Gastrocnemius medialis (tissue), 4 donors: ENCODE measurements at regions not wholly inside any gene's neighbourhood (a gene's known extent, or its start where the extent isn't known, plus 50 kb on each side); places are given as distances from the start of the nearest gene placed in this dataset.

Experiments
- ATAC-seq, 2 donors: fragments of 150-250 bp; one replicate each; pipeline ENCODE4 v1.9.1; 2016
- DNase-seq, 2 donors: peaks; one replicate each; pipeline ENCODE4 v3.0.0-alpha.2; 2019
- H3K27ac ChIP-seq, 4 donors: fragments of 200-600 bp; sonication (generic); 1 replicate in 1 of 4; 2 replicates in 3 of 4; pipeline ENCODE4 v1.5.1; 2016 to 2018; ENCODE audit warnings: mild to moderate bottlenecking in 2 of 4, moderate library complexity in 1 of 4
- H3K27me3 ChIP-seq, 3 donors: fragments of 200-600 bp; sonication (generic) in 2 of 3; 1 replicate in 1 of 3; 2 replicates in 2 of 3; pipeline versions ENCODE4 v1.5.1 to v1.6.0; 2016 to 2019; ENCODE audit warnings: mild to moderate bottlenecking in 1 of 3, moderate library complexity in 1 of 3
- H3K36me3 ChIP-seq, 2 donors: fragments of 200-600 bp; sonication (generic) in 1 of 2; one replicate each; pipeline ENCODE4 v1.5.1; 2017 to 2018
- H3K4me1 ChIP-seq, 2 donors: fragments of 200-600 bp; sonication (generic) in 1 of 2; one replicate each; pipeline ENCODE4 v1.5.1; 2016 to 2017; ENCODE audit warnings: mild to moderate bottlenecking in 2 of 2
- H3K4me3 ChIP-seq, 4 donors: fragments of 200-600 bp; sonication (generic) in 3 of 4; 1 replicate in 1 of 4; 2 replicates in 3 of 4; pipeline ENCODE4 v1.5.1; 2016 to 2019; ENCODE audit warnings: mild to moderate bottlenecking in 2 of 4
- H3K9me3 ChIP-seq, 3 donors: fragments of 200-600 bp; sonication (generic) in 2 of 3; 1 replicate in 1 of 3; 2 replicates in 2 of 3; pipeline ENCODE4 v1.5.1; 2016 to 2019
- CTCF ChIP-seq, 5 experiments: fragments of 450-650 bp in 3 of 5; fragments of 200-600 bp in 2 of 5; sonication (generic) in 2 of 5; IDR thresholded peaks in 4 of 5; conservative IDR thresholded peaks in 1 of 5; 1 replicate in 4 of 5; 2 replicates in 1 of 5; pipeline ENCODE4 v1.5.1; 2016 to 2019; ENCODE audit warnings: antibody characterized with exemption in 5 of 5, mild to moderate bottlenecking in 3 of 5, moderate library complexity in 3 of 5
- POLR2A ChIP-seq, 2 donors: fragments of 450-650 bp; IDR thresholded peaks; one replicate each; pipeline ENCODE4 v1.6.1; 2017; ENCODE audit warnings: antibody characterized with exemption in 2 of 2, mild to moderate bottlenecking in 2 of 2, moderate library complexity in 2 of 2
- in situ Hi-C, 4 donors: fragments of 200-750 bp; cut with MboI; loops; one replicate each; pipeline versions ENCODE4 v1.15.0 to v1.8.0; 2017; ENCODE audit warnings: low sequenced_read_pairs in 4 of 4
- intact Hi-C: fragments of 100-400 bp; cut with DNase I; formaldehyde crosslinking; loops from one replicate; pipeline ENCODE4 v1.15.1; 2023; ENCODE audit warnings: low total_unique reads

GRCh38 chr12:130088504-130088903 lies 73.8 kb upstream of the FZD10 start:
- Histone ChIP-seq H3K27me3 (no peaks in the 10 kb centered on the region), H3K36me3 (no peaks in the 10 kb centered on the region), H3K27ac (no peak overlapping the region), H3K4me3 (no peak overlapping the region), H3K9me3 (no peaks in the 10 kb centered on the region), H3K4me1 (no peaks in the 10 kb centered on the region)
- intact Hi-C loops (no loop called here), in situ Hi-C loops (no loop called here)
- DNase-seq (no peak), ATAC-seq (no peak)
- TF ChIP-seq CTCF (IDR thresholded peaks at IDR 0.05 in 4 of 5, conservative IDR thresholded peaks at IDR 0.05 in 1 of 5) (no peak), POLR2A (IDR thresholded peaks at IDR 0.05) (no peak)

GRCh38 chr12:130090542-130090941 lies 71.7 kb upstream of the FZD10 start:
- Histone ChIP-seq H3K4me1 (no peaks in the 10 kb centered on the region), H3K27ac (no peak overlapping the region), H3K36me3 (no peaks in the 10 kb centered on the region), H3K4me3 (no peak overlapping the region), H3K27me3 (no peaks in the 10 kb centered on the region), H3K9me3 (no peaks in the 10 kb centered on the region)
- TF ChIP-seq POLR2A (IDR thresholded peaks at IDR 0.05) (no peak), CTCF (IDR thresholded peaks at IDR 0.05 in 4 of 5, conservative IDR thresholded peaks at IDR 0.05 in 1 of 5) (no peak)
- intact Hi-C loops (no loop called here), in situ Hi-C loops (no loop called here)
- DNase-seq (no peak), ATAC-seq (no peak)

GRCh38 chr12:130093380-130093779 lies 68.9 kb upstream of the FZD10 start:
- Histone ChIP-seq H3K9me3 (no peaks in the 10 kb centered on the region), H3K27ac (no peak overlapping the region), H3K4me1 (no peaks in the 10 kb centered on the region), H3K27me3 (no peaks in the 10 kb centered on the region), H3K36me3 (no peaks in the 10 kb centered on the region), H3K4me3 (no peak overlapping the region)
- no peak for TF ChIP-seq CTCF (IDR thresholded peaks at IDR 0.05 in 4 of 5, conservative IDR thresholded peaks at IDR 0.05 in 1 of 5)
- TF ChIP-seq POLR2A (IDR thresholded peaks at IDR 0.05), result no peak
- intact Hi-C loops (no loop called here), in situ Hi-C loops (no loop called here)
- no peak for DNase-seq
- ATAC-seq, result no peak

GRCh38 chr12:130097342-130097741 lies 64.9 kb upstream of the FZD10 start:
- no peak for TF ChIP-seq CTCF (IDR thresholded peaks at IDR 0.05 in 4 of 5, conservative IDR thresholded peaks at IDR 0.05 in 1 of 5)
- TF ChIP-seq POLR2A (IDR thresholded peaks at IDR 0.05), result no peak
- DNase-seq, result no peak
- no peaks in the 10 kb centered on the region for H3K4me1 ChIP-seq
- no peaks in the 10 kb centered on the region for H3K36me3 ChIP-seq
- no peak overlapping the region for H3K27ac ChIP-seq
- intact Hi-C loops, result no loop called here
- no peaks in the 10 kb centered on the region for H3K27me3 ChIP-seq
- in situ Hi-C loops, result no loop called here
- no peaks in the 10 kb centered on the region for H3K9me3 ChIP-seq
- no peak overlapping the region for H3K4me3 ChIP-seq
- no peak for ATAC-seq

GRCh38 chr12:130097798-130098255 lies 64.4 kb upstream of the FZD10 start:
- in situ Hi-C loops, result no loop called here
- H3K36me3 ChIP-seq, result no peaks in the 10 kb centered on the region
- ATAC-seq (no peak), DNase-seq (no peak)
- H3K4me1 ChIP-seq, result no peaks in the 10 kb centered on the region
- TF ChIP-seq POLR2A (IDR thresholded peaks at IDR 0.05) (no peak), CTCF (IDR thresholded peaks at IDR 0.05 in 4 of 5, conservative IDR thresholded peaks at IDR 0.05 in 1 of 5) (no peak)
- no peaks in the 10 kb centered on the region for H3K9me3 ChIP-seq
- intact Hi-C loops, result no loop called here
- no peaks in the 10 kb centered on the region for H3K27me3 ChIP-seq
- H3K4me3 ChIP-seq, result no peak overlapping the region
- H3K27ac ChIP-seq, result no peak overlapping the region
